UCSD-AML1 (cell line): ENCODE measurements at regions not wholly inside any gene's neighbourhood (a gene's known extent, or its start where the extent isn't known, plus 50 kb on each side); places are given as distances from the start of the nearest gene placed in this dataset.

Experiments used
- DNase-seq: peaks from one replicate; lab custom pipeline; 2025; ENCODE audit not compliant: unreplicated experiment; lab: John Stamatoyannopoulos, UW

GRCh38 chr2:145184741-145185651, 665.1 kb upstream of the ZEB2 start:
- no peak for DNase-seq

- DNase-seq: no peak
Observed at GRCh38 chr2:145169285-145169684, 649.4 kb upstream of the ZEB2 start.

GRCh38 chr2:145168091-145168490, 648.2 kb upstream of the ZEB2 start:
- DNase-seq: no peak

GRCh38 chr2:145166731-145167302, 646.9 kb upstream of the ZEB2 start:
- DNase-seq: no peak

- DNase-seq: no peak
Observed at GRCh38 chr2:145161656-145162055, 641.7 kb upstream of the ZEB2 start.

- no peak for DNase-seq
Observed at GRCh38 chr2:145160855-145161254, 640.9 kb upstream of the ZEB2 start.

GRCh38 chr2:145159676-145160075, 639.8 kb upstream of the ZEB2 start:
- no peak for DNase-seq

GRCh38 chr2:145157741-145158591, 638.0 kb upstream of the ZEB2 start:
- DNase-seq: no peak

- DNase-seq: no peak
Observed at GRCh38 chr2:145157036-145157675, 637.2 kb upstream of the ZEB2 start.

GRCh38 chr2:145156199-145156598, 636.3 kb upstream of the ZEB2 start:
- DNase-seq: no peak

- DNase-seq: no peak
Observed at GRCh38 chr2:145155196-145155595, 635.3 kb upstream of the ZEB2 start.

GRCh38 chr2:145154731-145155130, 634.8 kb upstream of the ZEB2 start:
- no peak for DNase-seq

GRCh38 chr2:145146691-145147090, 626.8 kb upstream of the ZEB2 start:
- no peak for DNase-seq

- DNase-seq: no peak
Observed at GRCh38 chr2:145144131-145144728, 624.3 kb upstream of the ZEB2 start.

- no peak for DNase-seq
Observed at GRCh38 chr2:145141981-145142380, 622.1 kb upstream of the ZEB2 start.

GRCh38 chr2:145140658-145141057, 620.7 kb upstream of the ZEB2 start:
- DNase-seq: no peak

- DNase-seq: no peak
Observed at GRCh38 chr2:145138626-145139025, 618.7 kb upstream of the ZEB2 start.

- DNase-seq: no peak
Observed at GRCh38 chr2:145137901-145138300, 618.0 kb upstream of the ZEB2 start.

- no peak for DNase-seq
Observed at GRCh38 chr2:145137211-145137610, 617.3 kb upstream of the ZEB2 start.

GRCh38 chr2:145136702-145137101, 616.8 kb upstream of the ZEB2 start:
- no peak for DNase-seq

GRCh38 chr2:145126146-145126545, 606.2 kb upstream of the ZEB2 start:
- DNase-seq: no peak
